ENCODE measurements at regions not wholly inside any gene's neighbourhood (a gene's known extent, or its start where the extent isn't known, plus 50 kb on each side); places are given as distances from the start of the nearest gene placed in this dataset.

- DNase-seq, result no peak
These were observed 152.2 kb upstream of the E2F8 start for GRCh38 chr11:19392847-19393518.

DNA sequence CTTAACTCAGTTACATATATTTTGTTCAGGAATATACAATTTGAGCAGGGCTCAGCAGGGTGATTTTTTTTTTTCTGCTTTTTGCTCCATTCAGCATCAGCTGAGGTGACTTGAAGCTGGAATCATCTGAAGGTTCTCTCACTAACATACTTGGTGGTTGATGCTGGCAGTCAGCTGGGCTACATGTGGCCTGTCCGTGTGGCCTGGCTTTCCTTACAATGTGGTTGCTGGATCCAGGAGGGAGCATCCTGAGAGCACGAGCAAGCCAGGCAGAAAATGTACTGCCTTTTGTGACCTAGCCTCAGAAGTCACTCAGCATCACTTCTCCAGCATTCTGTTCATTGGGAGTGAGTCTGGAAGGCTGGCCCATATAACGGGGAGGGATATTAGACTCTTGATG lies 151.6 kb upstream of the E2F8 start:
- no peak for DNase-seq

- DNase-seq, result no peak
These were observed 150.9 kb upstream of the E2F8 start for GRCh38 chr11:19391652-19392051.

- DNase-seq, result no peak
These were observed 150.3 kb upstream of the E2F8 start for GRCh38 chr11:19391026-19391425.

- no peak for DNase-seq
These were observed 149.1 kb upstream of the E2F8 start for GRCh38 chr11:19389787-19390303.

GRCh38 chr11:19382131-19382611 lies 141.4 kb upstream of the E2F8 start:
- DNase-seq, result no peak

GRCh38 chr11:19380375-19380774 lies 139.6 kb upstream of the E2F8 start:
- no peak for DNase-seq

DNA sequence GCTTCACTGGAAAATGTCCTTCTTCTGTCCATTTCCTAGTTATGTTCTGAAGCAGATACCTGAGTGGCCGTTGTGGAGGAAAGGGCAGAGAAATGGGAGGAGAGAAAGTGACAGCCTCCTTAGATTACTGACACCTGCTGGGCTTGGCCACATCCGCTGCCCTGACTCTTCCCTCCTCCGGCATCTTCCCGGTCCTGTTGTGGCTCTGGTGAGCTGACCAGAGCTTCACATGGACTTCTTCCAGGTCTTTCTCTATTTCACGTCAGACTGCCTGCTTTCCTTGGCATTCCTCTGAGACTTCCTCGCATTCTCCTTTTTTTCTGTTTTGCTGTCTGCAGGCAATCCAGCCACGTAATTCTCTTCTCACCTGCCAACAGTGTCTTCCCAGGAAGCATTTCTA lies 138.7 kb upstream of the E2F8 start:
- DNase-seq, result no peak

GRCh38 chr11:19378814-19379213 lies 138.1 kb upstream of the E2F8 start:
- no peak for DNase-seq

GRCh38 chr11:19377881-19378280 lies 137.1 kb upstream of the E2F8 start:
- no peak for DNase-seq

- DNase-seq, result no peak
These were observed 134.7 kb upstream of the E2F8 start for GRCh38 chr11:19375440-19375839.

DNA sequence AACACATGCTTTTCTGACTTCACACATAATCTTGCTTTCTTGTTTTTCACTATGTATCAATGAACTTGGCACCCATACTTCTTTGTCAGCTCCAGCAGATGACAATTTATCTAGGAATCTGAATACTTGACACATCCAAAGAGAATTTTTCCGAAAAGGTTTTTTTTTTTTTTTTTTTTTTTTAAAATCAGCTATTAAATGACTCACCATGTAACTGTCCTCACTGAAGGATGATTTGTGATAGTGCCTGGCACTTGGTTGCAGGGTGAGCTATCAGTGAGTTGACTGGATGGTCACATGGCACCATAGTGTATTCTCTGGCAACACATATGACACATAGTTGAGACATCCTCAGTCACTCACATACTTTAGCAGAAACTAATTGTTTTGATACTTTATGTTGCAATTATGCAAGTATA lies 133.4 kb upstream of the E2F8 start:
- no peak for DNase-seq

GRCh38 chr11:19372381-19372780 lies 131.6 kb upstream of the E2F8 start:
- no peak for DNase-seq

DNA sequence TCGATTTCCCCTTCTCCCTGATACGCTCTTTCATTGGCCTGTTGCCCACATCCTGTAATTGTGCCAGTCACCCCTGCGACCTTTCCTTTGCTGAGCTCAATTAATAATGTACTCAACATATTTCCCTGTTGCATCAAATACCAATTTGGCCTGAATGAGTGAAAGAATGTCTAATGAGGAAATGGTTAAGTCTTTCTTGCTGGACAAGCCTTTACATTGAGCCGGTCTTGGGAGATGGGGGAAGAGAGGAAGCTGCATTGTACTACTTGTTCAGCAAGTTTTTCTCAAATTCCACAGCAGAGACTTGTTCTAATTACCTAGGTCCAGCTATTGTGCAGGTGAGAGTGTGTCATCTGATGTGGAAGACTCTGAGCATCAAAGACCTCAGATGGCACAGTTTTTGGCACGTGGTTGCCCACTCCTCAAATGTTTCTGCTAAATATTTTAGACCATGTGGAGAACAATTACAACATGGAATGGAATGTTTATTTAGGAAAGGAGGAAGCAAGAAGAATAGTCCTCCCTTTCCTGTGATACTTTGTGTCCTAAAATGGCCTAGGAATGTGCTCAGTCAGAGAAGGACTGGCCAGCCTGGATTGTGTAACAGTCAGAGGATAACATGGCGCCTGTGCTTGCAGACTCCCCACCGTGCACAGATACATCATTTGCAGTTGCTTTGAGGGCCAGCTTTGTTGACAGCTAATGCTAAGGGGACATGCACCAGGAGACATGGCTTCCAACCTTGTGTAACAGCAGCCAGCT lies 129.5 kb upstream of the E2F8 start:
- DNase-seq, result no peak

DNA sequence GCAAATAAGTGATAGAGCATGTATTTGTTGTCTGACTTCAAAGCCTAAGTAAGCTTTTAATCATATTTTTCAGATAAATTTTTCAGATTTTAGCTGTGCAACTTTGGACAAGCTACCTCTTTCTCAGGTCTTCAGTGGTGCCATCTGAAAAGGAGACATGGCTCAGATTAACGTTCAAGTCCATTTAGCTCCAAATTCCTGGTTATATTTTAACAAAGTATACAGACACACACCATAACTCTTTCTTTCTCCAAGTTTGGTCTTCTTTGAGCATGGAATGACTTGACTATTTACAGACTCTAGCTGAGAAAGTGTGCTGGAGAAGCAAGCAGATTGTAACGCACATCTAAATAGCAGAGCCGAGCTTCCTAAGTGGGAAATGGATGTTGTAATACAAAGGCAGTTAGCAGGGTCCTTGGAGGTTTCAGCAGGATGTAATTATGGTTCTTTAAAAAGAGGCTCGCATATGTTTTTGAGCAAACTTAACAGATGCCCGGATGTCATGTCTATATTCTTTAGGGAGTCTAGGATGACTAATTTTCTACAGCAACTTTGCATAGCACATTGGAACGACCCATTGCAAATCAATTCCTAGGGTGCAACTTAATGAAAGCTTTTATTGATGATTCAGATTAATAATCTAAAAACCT lies 128.1 kb upstream of the E2F8 start:
- DNase-seq, result no peak

- DNase-seq, result no peak
These were observed 126.4 kb upstream of the E2F8 start for GRCh38 chr11:19366992-19367709.

DNA sequence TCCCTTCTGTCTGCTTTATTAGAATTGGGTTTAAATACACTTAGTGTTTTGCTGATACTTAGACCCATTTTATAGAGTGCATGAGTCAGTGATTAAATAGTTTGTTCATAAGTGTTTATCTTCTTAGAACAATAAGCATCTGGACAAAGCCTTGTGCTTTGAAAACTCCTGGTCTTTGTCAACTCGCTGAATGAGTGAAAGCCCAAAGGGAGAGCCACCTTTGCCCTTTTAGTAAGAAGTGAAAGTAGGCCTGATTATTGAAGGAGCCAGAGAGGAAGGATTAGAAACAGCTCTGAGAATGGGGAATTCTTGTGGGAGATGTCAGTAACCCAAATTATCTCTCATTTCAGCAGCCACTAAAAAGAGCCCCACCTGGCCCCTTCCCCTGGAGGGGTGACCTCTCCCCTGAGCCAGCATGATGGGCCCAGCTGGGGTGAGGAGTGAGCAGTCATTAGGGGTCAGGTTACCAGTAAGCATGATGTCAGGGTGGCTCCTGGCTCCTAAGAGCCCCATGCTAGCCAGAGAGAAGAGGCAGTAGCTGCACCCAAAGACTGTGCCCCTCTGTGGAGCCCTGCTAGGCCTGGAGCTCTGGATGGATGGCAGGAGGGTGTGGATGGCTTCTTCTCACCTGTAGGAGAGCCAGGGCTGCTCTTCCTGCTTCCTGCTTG lies 125.1 kb upstream of the E2F8 start:
- DNase-seq, result no peak

GRCh38 chr11:19359221-19360000 lies 118.7 kb upstream of the E2F8 start:
- DNase-seq, result no peak

DNA sequence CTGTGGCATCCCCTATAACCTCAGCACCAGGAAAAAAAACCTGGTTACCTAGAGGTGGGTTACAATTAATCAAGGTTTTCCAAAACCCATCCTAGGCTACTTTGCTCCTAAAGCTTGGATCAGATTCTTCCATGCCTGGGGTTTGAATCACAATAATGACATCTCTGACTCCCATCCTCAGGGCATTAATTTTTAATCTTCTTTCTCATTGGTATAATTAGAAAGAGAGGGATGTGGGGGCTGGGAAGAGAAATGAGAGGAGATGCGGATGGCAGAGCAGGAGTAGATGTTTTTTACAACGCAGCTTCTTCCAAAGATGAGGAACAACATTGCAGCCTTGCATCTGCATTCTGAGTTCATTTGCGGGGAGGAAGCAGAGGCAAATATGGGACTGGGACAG lies 117.2 kb upstream of the E2F8 start:
- DNase-seq, result no peak

DNA sequence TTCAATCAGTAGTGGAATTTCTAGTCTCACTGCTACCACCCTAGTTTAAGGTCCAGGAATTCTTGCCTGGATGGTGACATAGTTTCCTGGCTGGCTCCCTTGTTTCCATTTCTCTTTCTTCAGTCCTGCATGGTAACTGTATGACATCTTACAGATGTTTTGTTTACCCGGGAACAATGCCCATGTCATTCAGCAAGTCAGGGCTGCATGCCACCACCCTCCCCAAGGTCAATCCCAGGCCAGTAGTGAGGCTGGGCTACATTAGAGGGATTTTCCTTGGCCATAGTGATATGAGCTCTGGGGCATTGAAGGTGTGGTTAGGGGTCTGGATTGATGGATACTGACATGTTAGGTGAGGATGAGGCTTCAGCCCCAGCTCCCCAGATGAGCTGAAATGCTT lies 114.9 kb upstream of the E2F8 start:
- no peak for DNase-seq

DNA sequence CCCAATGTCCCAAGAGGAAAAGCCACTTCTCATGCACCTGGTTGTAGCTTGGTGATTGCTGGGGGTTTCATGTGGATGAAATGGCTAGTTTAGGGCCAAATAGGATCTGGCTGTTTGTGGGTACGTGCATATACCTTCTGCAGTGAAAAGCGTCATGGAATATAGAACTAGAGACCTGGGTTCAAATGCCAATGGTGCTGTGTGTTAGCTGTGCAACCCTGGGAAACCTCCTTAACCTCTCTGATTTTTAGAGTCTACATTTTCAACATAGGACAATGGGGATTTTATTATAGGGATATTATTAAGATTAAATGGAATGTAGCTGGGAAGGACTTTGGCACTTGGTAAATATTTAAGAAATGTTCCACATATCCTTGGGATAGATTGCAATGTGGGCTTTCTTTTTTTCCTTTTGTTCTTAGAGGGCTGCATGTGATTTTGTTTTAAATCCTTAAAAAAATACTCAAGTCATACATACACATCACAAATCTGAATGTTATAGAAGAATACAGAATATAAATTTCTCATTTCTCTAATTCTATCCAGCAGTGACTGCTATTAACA lies 112.6 kb upstream of the E2F8 start:
- DNase-seq, result no peak

Data from activated CD8-positive, alpha-beta memory T cell treated with anti-CD3 and anti-CD28 coated beads, Interleukin-2, amount 50 U/mL, for 4 hours (primary cell).